Limb (tissue), 2 donors: ENCODE measurements at regions not wholly inside any gene's neighbourhood (a gene's known extent, or its start where the extent isn't known, plus 50 kb on each side); places are given as distances from the start of the nearest gene placed in this dataset.
A peak's percentile ranks its signal among the peaks of the same experiment; 100 is the strongest.
"Not testable (repeated sequence)": the region's sequence is repeated elsewhere in the genome, so short reads cannot be mapped to it uniquely, and the experiment has no call there.

ENCODE experiments used
- DNase-seq, 2 donors: peaks; one replicate each; pipeline ENCODE4 v3.0.0-alpha.2; 2016; ENCODE audit errors: extremely low spot score in 2 of 2

DNA sequence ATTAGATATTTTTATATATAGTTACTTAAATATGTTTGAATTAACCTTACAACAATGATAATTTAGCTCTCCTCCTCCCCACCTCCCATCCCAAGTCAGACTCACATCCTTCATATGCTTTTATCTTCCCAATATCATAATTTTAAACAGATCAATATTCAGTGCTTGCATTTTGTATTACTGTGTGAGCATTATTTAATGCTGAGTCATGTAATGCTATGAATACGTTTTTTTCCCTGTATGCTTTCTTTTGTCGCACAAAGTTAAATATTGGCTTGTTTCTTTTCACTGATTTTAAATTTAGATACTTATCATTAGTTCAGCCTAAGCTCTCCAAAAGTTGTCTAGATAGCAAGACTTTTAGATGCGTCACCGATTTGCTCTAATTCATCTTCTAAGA lies 471.6 kb upstream of the SGO1 start:
- DNase-seq = no peak

DNA sequence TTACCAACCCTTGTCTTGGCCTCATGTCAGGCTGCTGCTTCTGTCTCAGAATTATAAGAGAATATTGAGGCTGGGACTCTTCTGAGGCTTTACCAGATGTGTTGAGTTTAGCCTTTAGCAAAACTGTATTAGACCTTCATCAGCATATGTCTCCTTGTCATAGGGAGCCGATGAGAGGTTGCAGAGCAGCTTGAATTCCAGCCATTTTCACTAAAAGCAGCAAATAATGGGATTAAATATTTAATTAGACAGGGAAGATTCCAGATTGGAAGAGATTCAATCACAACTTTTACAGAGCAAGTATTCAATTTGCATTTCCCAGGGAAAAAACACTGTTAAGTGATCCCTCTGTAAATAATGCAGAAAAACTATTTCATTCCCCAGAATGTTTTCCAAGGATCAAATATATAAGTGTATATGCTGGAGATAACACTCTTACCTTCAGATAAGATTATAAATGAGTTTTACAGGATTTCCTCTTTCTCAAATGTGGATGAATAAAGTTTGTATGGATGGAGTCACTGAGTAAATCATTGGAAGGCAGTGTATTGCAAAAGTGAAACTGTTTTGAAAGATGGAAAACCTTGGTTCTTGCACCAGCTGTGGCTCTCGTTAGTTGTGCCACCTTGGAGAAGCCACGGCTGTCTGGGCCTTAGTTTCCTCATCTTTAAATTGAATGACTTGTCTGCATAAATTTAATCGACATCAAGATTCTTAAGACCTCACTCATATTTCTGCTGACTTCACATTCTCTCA lies 466.4 kb upstream of the SGO1 start:
- DNase-seq = no peak

DNA sequence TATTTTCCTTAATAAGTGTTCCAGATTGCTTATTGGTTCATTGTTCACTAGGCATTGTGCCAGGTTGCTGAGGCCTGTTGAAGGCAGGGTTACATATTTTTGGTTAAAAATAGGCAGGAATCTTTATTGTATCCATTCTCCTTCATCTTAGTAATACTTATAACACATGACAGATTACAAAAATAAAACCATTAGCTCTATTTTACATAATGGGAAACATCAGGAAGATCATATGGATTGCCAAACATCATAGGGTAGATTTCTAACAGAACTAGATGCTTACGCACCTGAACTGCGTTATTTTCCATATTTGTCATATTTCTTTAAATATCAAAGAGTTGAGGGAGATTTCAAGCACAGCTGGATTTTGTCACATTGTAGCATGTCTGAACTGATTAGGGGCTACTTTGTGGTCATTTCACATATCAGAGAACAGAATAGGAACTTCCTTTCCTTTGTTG lies 462.9 kb upstream of the SGO1 start:
- DNase-seq = no peak

DNA sequence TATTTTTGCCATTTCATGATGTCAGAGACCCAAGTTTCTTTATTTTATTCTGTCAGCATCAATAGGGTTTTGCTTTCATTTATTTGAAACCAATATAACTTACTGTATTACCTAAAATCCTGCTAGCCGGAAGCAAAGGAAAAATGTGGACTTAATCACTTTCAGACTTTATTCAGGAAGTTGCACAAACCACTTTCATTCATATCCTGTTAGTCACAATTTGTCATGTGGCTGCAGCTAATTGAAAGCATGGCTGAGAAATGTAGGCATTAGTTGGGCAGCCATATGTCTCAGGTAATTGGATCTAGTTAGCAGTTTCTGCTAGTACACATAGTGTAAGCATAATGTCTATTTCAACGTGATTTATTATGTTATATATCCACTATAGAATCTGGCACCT lies 462.3 kb upstream of the SGO1 start:
- DNase-seq = peak in 1 of 2 donors; percentile 24

DNA sequence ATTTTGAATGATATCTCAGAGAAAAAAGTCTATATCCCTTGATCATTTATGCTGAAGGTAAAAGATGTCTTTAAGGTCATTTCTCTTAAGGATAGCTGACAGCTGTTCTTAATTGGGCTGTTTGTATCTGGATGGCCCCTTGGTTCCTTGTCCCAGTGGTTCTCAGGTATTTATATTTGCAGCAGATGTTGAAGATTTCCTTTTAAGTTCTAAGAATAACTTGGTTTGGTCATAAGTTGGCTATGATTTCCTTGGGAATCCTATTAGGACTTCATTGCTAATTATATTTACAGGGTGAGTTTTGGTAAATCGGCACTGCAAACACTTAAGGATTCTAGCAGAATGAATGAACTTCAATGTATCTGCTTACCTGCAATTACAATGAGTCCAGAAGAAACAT lies 460.4 kb upstream of the SGO1 start:
- DNase-seq = no peak

DNA sequence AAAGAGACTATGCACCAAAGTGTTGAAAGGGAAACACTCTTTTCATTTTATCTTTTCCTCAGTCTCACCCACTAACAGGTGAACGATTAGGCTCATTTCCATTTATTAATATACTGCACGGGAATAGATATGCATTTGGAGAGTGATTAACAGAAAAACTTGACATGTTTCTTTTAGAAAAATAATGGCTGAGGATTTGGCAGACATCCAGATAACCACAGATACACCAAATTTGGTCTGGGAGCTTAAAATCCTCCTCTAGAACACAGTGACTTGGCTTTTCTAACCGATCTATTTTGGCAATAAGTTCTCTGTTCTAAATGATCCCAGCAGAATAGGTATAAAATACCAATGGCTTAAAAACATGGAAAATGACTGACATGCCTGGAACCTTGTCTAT lies 459.3 kb upstream of the SGO1 start:
- DNase-seq = no peak

DNA sequence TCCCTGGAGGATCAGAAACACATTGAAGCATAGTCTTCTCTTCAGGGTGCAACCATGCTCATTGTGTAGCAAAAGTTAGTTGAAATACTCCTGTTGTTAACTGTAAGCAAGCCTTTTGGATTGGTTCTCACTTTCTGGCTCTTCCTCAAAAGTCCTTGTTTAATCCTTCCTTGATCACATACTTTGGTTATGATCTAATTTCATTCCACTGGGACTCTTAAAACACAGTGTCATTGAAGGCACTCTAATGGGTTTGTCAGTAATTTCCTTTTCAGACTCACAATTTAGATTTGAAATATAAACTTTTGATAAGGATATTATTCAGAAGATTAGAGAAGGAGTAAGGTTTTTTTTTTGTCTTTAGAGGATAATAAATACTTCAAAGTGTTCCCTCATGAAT lies 451.7 kb upstream of the SGO1 start:
- DNase-seq = no peak

DNA sequence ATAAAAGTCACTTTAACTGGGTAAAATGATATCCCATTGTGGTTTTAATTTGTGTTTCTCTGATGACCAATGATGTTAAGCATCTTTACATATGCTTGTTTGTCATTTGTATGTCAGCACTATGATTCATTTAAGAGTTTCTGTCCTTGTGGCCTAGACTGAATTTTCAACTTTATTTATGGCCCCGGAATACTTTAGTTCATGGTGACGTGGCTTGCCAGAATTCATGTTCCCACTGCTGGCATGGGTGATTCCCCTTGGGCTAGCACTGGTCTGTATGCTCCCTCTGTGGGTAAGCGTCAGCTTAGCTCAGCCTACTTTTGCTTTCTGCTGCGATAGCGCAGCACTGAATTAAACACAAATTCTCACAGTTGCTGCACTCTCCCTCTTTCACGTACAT lies 436.3 kb upstream of the SGO1 start:
- DNase-seq = no peak

DNA sequence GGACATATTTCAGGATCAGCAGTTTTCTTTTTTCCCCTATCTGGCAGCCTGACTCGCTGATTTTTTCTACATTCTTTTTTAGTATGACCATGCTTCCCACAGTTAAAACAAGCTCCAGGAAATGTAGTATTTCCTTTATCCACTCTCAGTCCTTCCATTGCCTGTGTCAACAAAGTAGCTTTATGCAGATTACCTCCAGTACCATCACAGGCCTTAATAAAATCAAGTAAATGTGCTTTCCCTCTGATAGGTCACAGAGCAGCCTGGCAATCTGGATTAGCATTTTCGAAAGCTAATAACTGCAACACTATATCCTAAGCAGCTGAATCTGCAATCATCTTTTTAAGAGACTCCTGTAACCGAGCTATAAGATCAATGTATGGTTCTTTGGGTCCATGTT lies 432.6 kb upstream of the SGO1 start:
- DNase-seq = not testable (repeated sequence)

DNA sequence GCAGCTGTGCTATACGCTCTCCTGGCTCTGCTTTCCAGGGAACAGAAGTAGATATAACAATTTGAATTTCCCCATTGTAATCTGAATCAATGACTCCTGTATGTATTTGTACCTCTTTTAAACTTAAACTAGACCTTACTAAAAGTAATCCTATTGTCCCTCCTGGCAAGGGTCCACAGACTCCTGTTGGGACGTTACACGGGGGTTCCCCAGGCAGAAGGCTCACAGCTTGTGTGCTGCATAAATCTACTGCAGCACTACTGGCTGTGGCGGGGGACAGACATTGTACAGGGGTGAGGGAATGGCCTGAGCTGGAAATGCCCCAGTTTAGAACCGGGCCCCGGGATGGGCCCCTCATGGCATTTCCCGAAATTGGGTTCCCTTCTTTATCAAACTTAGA lies 432.2 kb upstream of the SGO1 start:
- DNase-seq = not testable (repeated sequence)

DNA sequence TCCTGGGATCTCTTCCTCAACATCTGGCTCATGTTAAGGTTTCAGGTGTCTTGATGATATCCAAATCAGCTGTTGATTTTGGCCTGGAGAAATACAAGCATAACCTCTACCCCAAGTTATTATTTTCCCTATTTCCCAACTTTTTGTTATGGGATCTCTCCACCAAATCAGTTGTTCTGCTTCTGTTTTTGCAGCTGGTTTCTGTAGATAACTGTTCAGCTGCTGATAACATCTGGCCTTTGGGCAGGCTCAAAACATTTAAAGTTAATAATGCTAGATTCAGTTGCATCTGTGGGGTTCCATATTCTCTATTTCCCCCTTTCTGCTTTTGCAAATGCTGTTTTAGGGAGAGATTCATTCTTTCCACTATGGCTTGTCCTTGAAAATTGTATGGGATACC lies 430.0 kb upstream of the SGO1 start:
- DNase-seq = not testable (repeated sequence)

DNA sequence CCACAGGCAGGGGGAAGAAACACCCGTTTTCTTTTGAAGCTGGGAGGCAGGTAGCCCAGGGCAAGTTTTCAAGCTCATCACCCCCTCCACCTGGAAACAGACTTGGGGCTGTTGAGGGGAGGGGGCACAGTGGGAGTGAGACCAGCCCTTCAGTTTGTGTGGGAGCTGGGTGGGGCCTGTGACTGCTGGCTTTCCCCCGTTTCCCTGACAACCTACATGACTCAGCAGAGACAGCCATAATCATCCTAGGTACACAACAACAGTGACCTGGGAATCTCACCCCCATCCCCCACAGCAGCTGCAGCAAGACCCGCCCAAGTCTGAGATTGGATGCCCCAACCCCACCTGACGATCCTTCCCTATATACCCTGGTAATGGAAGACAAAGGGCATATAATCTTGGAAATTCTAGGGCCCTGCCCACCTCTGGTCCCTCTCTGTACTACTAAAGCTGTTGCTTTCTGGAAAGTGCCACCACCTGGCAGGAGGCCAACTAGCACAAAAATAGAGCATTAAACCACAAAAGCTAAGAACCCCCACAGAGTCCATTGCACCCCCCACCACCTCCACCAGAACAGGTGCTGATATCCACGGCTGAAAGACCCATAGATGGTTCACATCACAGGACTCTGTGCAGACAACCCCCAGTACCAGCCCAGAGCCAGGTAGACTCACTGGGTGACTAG lies 422.2 kb upstream of the SGO1 start:
- DNase-seq = no peak

DNA sequence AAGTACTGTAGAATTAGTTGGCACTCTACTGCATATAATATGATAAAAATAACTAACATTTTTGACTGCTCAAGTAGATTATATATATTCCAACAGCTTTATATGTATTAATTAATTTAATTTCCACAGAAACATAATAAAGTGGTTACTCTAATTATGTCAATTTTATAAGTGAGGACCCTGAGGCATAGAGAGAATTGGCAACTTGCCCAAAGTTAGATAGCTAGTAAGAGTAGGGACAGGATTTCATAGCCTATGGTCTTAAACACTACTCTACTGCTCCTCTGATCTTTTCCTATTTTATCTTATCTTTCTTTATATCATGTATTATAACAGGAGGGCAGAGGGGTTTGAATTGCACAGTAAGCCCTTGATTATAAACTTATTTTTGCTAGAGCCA lies 418.7 kb upstream of the SGO1 start:
- DNase-seq = no peak

DNA sequence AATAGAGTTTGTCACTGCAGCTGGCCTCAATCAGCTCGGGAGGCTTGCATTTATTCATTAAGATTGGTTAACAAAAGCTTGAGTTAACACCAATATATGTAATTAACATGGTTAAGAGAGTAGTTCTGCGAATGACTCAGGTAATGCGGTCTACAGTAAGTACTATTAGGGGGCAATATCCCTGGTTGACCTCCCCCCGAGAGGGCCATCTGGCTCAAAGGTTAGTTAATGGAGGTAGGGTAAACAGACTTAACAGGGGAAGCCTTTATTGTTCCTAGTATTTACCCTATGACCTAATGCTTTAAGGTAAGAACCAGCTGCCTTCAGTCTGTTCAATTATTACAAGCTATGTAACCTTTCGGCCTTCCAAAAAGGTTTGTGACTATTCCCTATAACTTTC lies 403.3 kb upstream of the SGO1 start:
- DNase-seq = no peak

DNA sequence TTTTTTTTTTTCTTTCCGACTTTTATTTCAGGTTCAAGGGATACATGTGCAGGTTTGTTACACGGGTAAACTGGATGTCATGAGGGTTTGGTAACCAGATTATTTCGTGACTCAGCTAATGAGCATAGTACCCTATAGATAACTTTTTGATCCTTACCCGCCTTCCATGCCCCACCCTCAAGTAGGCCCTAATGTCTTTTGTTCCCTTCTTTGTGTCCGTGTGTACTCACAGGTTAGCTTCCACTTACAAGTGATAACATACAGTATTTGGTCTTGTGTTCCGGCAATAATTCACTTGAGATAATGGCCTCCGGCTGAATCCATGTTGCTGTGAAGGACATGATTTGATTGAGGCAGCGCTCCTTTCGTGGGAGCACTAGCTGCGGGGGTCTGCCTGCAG lies 402.8 kb upstream of the SGO1 start:
- DNase-seq = no peak

DNA sequence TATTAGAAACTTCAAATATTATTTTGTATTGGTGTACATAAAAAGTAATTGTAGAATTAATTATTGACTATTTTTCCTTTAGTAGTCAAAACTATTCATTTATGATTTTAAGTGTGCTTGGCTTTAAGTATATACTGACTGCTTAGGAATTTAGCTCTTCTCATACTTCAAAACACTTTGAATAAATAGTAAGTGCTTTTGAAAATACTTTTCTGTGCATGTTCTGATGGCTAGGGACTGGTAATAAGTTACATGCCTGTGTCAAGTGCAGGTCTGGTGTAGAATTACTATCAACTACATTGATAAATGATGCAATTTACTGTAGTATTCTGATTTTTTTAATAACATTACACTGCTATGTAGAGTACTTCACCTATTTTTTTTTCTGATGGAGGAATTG lies 397.6 kb upstream of the SGO1 start:
- DNase-seq = no peak

DNA sequence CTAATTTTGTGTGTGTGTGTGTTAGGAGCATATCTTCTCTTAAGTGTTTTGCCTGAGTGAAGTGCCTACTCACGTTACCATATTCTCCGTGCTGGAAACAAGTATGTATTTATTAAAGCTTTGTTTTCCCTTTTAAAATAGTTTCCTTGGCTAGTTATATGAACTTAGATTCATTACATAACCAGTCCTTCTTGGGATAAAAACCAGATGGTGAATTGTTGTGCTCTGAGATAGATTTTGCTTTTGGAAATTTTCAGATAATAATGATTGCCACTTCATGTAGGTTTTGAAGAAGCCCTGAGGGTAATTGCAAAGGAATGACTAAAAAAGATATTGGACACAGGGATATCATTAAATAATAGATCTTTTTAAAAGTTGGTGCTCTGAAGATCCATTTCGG lies 390.2 kb upstream of the SGO1 start:
- peak in 1 of 2 donors; percentile 13 for DNase-seq

DNA sequence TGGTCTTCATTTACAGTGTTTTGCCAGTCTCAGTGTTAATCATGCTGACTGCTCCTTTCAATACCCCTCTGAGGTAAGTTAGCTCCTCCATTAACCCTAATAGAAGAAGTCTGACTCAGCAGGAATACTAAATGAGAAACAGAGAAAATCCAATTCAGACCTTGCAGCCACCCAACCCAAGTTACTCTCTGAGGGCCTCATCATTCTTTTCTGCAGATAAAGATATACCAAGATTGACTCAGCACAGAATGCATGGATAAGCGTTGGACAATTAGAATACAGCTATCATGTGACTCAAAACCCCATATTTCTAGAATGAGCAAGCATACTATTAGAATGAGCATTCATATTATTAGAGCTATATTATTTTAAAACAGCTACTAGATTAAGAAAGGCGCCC lies 389.1 kb upstream of the SGO1 start:
- DNase-seq = no peak

DNA sequence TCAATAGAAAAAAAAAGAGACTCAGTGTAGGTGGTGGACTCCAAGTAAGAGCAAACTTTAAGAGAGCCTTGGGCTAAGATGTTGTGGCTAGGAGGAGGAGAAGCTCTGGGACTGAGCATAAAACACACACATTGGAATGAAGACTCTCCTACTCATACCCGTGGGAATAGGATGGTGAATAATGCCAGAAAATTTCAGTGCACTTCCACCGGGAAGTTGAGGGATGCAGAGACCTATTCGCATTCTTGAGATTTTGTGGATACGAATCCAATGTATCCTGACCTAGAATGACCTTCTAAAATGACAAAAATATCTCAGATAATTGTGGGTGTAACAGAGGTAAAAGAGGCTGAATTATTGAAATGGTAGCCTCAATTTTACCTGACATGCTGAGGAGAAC lies 388.7 kb upstream of the SGO1 start:
- no peak for DNase-seq

DNA sequence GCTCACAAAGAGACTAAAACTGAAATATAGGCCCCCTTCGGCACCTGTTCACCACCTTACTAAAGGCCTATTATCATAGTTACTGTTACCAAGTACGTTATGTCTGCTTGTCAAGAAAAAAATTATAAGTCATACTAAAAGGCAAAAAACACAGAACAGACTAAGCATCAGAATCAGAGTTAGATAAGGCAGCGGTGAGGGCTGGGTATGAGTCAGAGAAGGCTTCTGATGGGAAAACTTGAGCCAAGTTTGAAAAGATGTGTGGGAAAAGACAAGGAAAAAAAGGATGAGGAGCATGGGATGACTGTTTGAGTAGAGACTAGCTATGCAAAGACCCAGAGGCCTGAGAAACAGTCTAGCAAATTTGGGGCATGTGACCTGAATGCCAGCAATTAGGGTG lies 387.2 kb upstream of the SGO1 start:
- DNase-seq = no peak

DNA sequence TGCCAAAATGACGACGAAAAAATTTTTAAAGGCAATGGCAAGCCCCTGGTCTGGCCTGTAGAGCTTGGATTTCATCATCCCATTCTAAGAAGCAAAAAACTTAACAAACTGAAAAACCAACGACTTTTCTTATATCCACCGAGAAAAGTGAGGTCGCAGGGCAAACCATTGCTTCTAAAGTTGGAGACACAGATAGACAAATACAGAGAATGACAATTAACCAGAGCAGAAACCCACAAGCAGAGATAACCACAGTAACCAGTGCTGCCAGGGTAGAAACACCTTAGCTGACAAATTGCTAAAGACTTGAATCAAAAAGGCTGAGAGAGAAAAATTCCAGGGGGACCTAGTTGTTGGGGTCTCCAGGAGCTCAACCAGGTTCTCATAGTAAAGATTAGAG lies 386.5 kb upstream of the SGO1 start:
- no peak for DNase-seq

DNA sequence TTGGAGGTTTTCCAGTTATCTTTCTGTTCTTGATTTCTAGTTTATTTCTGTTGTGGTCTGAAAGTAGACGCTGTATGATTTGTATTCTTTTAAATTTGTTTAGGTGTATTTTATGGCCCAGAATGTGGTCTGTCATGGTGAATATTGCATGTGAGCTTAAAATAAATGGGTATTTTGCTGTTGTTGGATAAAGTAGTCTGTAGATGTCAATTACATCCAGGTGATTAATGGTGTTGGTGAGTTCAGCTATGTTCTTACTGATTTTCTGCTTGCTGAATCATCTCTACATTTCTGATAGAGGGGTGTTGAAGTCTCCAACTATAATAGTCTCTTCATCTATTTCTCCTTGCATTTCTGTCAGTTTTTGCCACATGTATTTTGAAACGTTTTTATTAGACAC lies 383.3 kb upstream of the SGO1 start:
- no peak for DNase-seq

DNA sequence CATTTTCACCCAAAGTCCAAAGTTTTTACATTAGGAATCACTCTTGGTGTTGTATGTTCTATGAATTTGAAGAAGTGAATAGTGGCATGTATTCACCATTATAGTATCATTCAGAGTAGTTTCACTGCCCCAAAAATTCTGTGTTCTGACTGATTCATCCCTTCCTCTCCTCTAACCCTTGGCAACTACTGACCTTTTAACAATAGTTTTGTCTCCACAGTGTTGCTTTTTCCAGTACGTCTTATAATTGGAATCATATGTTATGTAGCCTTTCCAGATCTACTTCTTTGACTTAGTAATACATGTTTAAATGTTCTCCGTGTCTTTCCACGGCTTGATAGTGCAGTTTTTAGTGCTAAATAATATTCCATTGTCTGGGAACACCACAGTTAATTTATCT lies 379.0 kb upstream of the SGO1 start:
- no peak for DNase-seq
